ENCODE measurements at regions not wholly inside any gene's neighbourhood (a gene's known extent, or its start where the extent isn't known, plus 50 kb on each side); places are given as distances from the start of the nearest gene placed in this dataset.
"Not testable (repeated sequence)": the region's sequence is repeated elsewhere in the genome, so short reads cannot be mapped to it uniquely, and the experiment has no call there.

DNA sequence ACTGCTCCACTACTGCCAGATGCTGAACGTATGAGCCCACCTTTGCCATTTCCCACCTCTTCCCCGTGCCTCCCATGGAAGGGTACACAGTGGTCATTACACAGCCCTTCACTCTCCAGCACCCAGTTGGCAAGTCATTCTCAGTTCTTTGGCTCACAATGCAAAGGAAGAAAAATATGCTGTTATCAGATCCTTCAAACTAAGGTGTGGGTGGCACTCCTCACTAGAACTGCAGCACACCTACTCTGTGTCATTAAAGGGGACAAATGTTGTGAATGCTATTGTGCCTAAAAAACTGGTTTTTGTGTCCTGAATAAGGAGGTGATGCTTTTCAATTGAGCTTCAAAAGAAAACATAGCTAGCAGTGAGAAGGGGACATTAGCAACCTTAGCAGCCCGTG, 183.1 kb upstream of the SNX2 start:
- no peak for FAIRE-seq

GRCh38 chr5:122599000-122599399, 175.9 kb upstream of the SNX2 start:
- FAIRE-seq: no peak

More for the DNA sequence above, 183.1 kb upstream of the SNX2 start:
- no peak for DNase-seq (ENCODE audit: insufficient read length, low spot score)

GRCh38 chr5:122600924-122601323, 174.0 kb upstream of the SNX2 start:
- no peak for FAIRE-seq
- no peak for DNase-seq (ENCODE audit: insufficient read length, low spot score)

More at GRCh38 chr5:122599000-122599399, 175.9 kb upstream of the SNX2 start:
- DNase-seq (ENCODE audit: insufficient read length, low spot score): no peak

- FAIRE-seq: no peak
- DNase-seq (ENCODE audit: insufficient read length, low spot score): no peak
These were observed 172.2 kb upstream of the SNX2 start for GRCh38 chr5:122602700-122603099.

GRCh38 chr5:122605236-122605635, 169.6 kb upstream of the SNX2 start:
- no peak for FAIRE-seq

GRCh38 chr5:122607818-122608217, 167.1 kb upstream of the SNX2 start:
- DNase-seq (ENCODE audit: insufficient read length, low spot score): no peak
- no peak for FAIRE-seq

More at GRCh38 chr5:122605236-122605635, 169.6 kb upstream of the SNX2 start:
- DNase-seq (ENCODE audit: insufficient read length, low spot score): no peak

DNA sequence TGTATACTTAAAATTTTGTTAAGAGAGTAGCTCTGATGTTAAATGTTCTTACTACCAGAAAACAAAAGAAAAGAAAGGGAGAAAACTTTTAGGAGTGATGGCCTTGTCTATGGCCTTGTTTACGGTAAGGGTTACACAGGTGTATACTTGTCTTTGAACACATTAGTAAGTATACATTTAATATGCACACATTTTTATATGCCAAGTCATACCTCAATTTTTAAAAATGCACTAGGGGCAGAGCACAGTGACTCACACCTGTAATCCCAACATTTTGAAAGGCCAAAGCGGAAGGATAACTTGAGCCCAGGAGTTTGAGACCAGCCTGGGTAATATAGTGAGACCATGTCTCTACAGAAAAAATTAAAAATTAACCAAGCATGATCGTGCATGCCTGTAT, 166.7 kb upstream of the SNX2 start:
- FAIRE-seq (no peak), DNase-seq (ENCODE audit: insufficient read length, low spot score) (no peak)

- FAIRE-seq: no peak
- no peak for DNase-seq (ENCODE audit: insufficient read length, low spot score)
These were observed 163.5 kb upstream of the SNX2 start for GRCh38 chr5:122611406-122611805.

DNA sequence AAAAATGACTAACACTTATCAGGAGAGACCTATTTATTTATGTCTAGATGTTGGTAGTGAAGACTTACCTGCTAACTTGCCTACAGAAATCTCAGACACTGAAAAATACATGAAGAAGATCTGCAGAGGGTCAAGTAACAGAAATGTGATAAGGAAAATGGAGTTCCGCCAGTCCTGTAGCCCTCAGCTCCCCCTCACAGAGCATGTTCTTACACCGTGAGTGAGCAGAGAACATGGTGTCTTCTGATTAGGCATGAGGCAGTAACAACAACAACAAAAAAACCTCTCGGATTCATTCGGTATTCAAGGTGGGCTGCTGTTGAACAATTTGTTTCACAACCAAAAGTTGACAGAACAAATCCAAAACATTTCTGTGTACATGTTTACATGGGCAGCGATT, 162.0 kb upstream of the SNX2 start:
- no peak for DNase-seq (ENCODE audit: insufficient read length, low spot score)
- no peak for FAIRE-seq

DNA sequence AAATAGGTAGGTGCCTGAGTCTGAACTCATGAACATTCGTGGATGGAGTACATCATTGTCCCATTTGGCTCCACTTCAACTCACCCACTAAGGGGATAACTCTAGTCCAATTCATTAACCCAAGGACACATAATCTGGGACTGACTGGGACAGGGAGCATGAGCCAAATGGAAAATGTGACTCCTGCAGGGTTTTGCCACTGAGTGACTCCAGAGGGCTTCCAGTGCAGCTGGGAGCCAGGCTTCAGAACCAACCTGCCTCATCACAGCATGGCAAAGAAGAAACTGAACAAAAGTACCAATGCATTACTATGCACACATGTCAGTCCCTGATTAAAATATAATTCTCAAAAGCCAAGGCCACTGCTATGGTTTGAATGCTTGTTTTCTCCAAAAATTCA, 159.7 kb upstream of the SNX2 start:
- DNase-seq (ENCODE audit: insufficient read length, low spot score): no peak
- no peak for FAIRE-seq

DNA sequence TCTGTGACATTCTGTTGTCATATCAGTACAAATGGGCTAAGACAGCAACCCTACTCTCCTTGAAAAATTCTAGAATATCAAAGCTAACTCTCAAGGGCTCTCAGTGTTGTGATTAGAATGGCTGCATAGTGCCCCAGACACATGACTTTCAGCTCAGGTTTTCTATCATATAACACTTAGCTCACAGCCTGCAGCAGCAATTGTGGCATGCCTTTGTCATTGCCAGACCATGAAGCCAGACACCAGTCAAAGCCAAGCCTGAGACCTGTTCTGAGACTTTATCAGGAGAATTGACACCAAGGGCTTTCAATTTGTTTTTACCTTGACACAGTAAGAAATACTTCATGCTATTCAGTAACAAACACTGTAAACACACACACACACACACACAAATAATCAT, 159.0 kb upstream of the SNX2 start:
- FAIRE-seq: no peak
- DNase-seq (ENCODE audit: insufficient read length, low spot score): no peak

GRCh38 chr5:122618046-122618445, 156.8 kb upstream of the SNX2 start:
- not testable (repeated sequence) for FAIRE-seq

DNA sequence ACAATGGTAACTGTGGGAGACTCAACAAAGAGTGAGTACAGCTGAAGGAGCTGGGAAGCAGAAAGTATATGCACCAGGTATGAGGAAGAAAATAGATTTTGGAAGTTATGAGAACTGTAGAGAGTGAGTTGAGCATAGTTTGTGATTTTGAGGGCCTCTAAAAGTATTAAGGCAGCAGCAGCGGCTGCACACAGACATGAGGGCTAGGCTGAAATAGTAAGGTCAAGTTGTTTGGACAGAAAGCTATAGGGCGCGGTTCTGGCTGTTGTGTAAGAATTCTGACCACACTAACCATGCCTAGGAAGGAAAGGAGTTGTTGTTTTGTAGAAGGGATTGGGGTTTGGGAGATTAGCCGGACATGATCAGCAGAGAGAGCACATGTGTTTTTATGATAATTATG, 154.1 kb upstream of the SNX2 start:
- not testable (repeated sequence) for FAIRE-seq; DNase-seq (ENCODE audit: insufficient read length, low spot score)

More at GRCh38 chr5:122618046-122618445, 156.8 kb upstream of the SNX2 start:
- DNase-seq (ENCODE audit: insufficient read length, low spot score): not testable (repeated sequence)

DNA sequence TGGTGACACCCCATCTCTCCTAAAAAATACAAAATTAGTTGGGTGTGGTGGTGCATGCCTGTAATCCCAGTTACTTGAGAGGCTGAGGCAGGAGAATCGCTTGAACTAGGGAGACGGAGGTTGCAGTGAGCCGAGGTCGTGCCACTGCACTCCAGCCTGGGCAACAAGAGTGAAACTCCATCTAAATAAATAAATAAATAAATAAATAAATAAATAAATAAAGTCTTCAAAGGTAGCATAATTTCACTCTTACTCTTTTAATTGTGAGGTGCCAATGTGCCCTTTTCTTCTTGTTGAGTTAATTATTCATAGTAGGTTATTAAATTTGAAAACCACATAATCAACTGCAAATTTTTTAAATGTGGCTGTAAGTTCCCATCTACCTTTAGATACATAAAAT, 146.2 kb upstream of the SNX2 start:
- not testable (repeated sequence) for FAIRE-seq; DNase-seq (ENCODE audit: insufficient read length, low spot score)

- FAIRE-seq (no peak), DNase-seq (ENCODE audit: insufficient read length, low spot score) (no peak)
These were observed 145.7 kb upstream of the SNX2 start for GRCh38 chr5:122629121-122629677.

DNA sequence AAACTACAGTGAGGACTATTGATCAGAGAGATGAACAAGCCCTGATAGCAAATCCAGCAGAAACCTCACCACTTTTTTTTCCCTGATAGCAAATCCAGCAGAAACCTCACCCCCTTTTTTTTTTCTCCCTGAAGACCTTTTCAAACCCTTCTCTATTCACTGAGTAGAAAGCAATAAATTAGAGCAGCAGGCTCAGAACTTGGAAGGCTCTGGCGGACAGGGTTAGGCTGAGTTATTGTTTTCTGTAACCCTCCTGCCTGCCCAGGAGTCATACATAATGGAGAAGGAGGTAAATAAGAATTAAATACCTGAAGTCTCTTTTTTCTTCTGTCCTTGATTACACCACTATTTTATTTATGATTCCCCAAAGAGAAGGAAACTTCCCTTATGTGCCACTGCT, 136.3 kb upstream of the SNX2 start:
- FAIRE-seq: no peak
- no peak for DNase-seq (ENCODE audit: insufficient read length, low spot score)

DNA sequence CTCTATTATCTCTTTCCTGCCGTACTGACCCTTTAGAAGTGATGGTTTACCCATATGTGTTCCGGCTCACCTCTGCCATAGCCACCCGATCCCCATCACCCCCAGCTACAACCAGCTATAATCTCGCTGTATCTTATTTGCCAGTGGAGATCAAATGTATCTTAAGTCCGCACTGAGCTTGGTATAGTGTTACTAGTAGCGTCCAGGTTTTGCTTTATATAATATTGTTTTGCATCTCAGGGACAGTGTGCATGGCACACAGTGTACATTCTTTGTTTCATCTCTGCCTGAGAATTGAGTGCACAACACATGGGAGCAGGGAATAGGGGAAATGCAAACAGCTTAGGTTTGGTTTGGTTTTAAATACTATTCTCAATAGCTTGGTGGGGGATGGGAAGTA, 135.8 kb upstream of the SNX2 start:
- DNase-seq (ENCODE audit: insufficient read length, low spot score) (no peak), FAIRE-seq (no peak)

DNA sequence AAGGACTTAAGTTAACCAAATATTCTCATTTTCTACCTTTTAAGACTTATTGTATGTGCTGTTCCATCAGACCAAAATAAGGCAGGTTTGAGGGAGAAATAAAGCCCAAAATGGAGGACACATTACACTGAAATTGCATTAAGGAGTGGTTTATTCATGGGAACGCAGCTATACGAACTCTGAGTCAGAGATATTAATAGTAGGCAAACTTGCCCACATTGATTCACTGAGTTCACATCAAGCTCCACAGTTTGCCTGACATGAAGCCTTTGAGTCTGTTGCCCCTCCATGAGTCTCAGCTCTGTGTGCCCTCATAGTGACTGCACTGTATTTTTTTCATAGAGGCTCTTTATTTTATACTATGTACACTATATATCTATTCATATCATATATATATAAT, 135.0 kb upstream of the SNX2 start:
- FAIRE-seq (no peak), DNase-seq (ENCODE audit: insufficient read length, low spot score) (no peak)

DNA sequence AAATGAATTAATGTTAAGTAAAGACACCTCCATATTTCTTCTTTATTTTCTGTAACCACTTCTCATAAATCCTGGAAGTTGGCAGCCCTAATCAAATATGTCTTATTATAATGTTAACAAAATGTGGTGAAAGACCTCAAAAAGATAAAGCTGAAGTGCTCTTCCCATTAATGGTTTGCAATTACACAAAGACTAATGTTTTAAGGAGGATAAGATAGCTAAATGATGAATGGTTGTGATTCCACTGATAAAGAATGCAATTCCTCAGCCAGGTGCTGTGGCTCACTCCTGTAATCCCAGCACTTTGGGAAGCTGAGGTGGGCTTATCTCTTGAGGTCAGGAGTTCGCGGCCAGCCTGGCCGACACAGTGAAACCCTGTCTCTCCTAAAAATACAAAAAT, 125.8 kb upstream of the SNX2 start:
- FAIRE-seq (no peak), DNase-seq (ENCODE audit: insufficient read length, low spot score) (no peak)

DNA sequence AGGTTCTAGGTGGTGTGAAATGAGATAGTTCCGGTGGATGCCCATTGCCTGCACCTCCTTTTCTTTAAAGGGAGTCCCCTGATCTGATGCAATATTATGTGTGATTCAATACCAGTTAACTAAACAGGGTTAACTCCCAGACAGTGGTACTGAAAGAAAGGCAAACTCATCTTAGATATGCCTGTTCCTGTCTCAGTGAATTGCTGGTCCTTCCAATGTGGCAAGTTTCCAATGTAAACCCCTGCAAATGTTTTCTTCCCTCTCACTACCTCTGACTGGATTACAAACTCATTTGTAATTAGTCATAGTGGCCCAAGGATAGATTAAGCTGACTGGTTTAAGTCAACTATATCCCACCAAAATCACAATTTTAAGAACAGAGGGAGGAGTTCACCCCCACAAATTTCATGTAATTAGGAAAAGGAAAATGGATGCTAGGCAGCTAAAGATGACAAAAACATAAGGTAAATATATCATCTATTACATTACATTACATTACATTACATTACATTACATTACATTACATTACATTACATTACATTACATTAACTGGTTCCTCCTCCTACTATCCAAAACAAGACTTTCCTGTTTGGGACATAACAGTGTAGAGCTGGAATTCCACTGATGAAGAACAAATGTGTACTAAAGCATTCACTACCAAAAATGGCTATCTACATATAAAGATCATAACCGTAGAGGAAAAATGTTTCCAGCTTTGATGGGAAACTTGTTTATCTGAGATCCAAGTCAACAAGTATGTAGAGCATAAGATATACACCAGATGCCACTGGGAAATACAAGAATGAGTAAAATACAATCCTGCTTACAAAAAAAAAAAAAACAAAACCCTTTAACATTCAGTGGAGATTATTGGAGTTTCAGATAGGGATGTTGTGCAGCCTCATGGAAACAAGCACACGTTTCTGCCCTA, 121.5 kb upstream of the SNX2 start:
- DNase-seq (ENCODE audit: insufficient read length, low spot score) (no peak), FAIRE-seq (no peak)

DNA sequence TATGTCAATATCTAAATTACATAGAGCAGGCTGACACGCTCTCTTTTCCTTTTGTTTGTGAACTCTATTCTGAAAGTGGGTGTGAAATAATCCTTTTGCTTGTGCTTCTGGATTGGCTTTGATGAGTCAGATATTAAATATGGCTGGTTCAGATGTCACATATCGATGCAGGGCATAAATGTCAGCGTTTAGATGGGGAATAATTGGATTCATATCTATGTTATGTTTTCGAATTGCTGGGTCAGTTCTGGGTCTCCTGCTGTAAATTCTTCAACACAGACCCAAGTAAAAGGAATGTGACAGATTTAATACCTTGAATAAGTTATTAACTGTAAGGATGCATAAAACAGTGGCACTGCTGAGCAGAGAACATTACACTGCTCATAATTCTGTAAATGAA, 118.7 kb upstream of the SNX2 start:
- FAIRE-seq (no peak), DNase-seq (ENCODE audit: insufficient read length, low spot score) (no peak)

DNA sequence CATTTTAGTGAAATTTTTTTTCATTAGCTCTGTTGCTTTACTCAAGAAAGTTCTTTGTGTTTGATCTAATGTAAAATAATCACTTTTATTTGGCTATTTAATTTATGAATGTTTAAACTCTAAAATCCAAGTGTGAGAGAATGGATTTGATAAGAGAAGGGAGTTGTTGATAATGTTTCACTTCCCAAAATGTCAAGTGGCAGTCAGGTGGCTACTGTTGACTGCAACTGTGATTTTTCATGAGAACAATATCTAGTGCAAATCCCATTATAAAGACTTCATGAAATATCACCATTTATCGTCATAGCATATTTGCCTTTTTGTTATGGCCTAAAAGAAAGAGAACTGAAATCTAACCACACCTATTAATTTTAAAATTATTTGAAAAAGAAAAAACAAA, 118.3 kb upstream of the SNX2 start:
- FAIRE-seq: no peak
- DNase-seq (ENCODE audit: insufficient read length, low spot score): no peak
